ENCODE measurements at regions not wholly inside any gene's neighbourhood (a gene's known extent, or its start where the extent isn't known, plus 50 kb on each side); places are given as distances from the start of the nearest gene placed in this dataset.

DNA sequence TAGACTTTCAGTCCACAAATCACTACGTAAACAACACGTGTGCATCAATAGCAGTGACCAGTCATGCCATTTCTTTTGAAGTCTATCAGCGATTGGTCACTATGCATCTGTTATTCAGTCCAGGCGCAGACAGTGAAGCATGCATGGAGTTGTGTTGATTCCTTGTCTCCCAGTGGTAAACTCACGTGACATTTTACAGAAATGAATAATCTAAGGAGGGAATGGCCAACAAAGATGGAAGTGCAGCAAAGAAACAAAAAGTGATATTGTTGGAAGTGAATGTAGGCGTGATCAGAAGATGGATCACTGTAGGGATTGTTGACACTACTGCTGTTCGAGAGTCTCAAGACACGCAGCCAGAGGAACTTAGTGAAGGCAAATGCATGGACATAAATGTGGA lies 317.8 kb upstream of the MGAT5 start:
- no peak overlapping the region for H3K56ac ChIP-seq (replicated peaks; ENCODE audit: insufficient read length, low read depth, low read length)
- H3K79me2 ChIP-seq (ENCODE audit: control insufficient read depth in 1 of 2, insufficient read depth in 2 of 2, low read length in 2 of 2) = no peaks in the 10 kb centered on the region
- H3K18ac ChIP-seq (ENCODE audit: extremely low read depth, low read length) = no peak overlapping the region
- no peak overlapping the region for H2BK5ac ChIP-seq (ENCODE audit: low read depth, low read length)
- H3K4me3 ChIP-seq (ENCODE audit: extremely low read depth in 1 of 4, insufficient read depth in 2 of 4, low read depth in 3 of 4, low read length in 4 of 4) = no peak overlapping the region
- DNase-seq (ENCODE audit: low read depth in 1 of 2, low spot score in 2 of 2) (no peak), FAIRE-seq (no peak)
- ChIA-PET POLR2A (ENCODE audit: partially characterized antibody) (no interaction called here), CTCF (ENCODE audit: partially characterized antibody) (no interaction called here)
- no peak overlapping the region for H2BK20ac ChIP-seq (ENCODE audit: low read length)
- H2AFZ ChIP-seq (ENCODE audit: low read length) = 0 out of 2 replicates have a peak overlapping the region, but pooled peaks have one; percentile 22
- H3K14ac ChIP-seq (ENCODE audit: insufficient read length) = no peak overlapping the region
- H3K36me3 ChIP-seq (ENCODE audit: control insufficient read depth in 2 of 4, insufficient read depth in 4 of 4, low read length in 3 of 4) = no peaks in the 10 kb centered on the region
- no peak overlapping the region for H2BK120ac ChIP-seq (replicated peaks; ENCODE audit: low read depth, low read length)
- H2BK15ac ChIP-seq (ENCODE audit: low read length) = no peak overlapping the region
- no peaks in the 10 kb centered on the region for H3K9me3 ChIP-seq (ENCODE audit: insufficient read depth in 2 of 2, low read depth in 1 of 2, low read length in 1 of 2)
- H4K8ac ChIP-seq (ENCODE audit: extremely low read depth, insufficient read depth, low read length) = no peak overlapping the region
- no peak overlapping the region for H3K23ac ChIP-seq (ENCODE audit: insufficient read length)
- no peaks in the 10 kb centered on the region for H3K27me3 ChIP-seq (replicated peaks in 1 of 4; ENCODE audit: control insufficient read depth in 3 of 4, extremely low read depth in 1 of 4, insufficient read depth in 3 of 4, low read length in 3 of 4)
- H3K27ac ChIP-seq (ENCODE audit: low read depth, low read length) = no peak overlapping the region
- no peaks in the 10 kb centered on the region for H3K23me2 ChIP-seq (ENCODE audit: low read depth, low read length)
- no peak overlapping the region for H2BK12ac ChIP-seq (ENCODE audit: low read depth, low read length)
- H4K20me1 ChIP-seq (replicated peaks in 1 of 2; ENCODE audit: control insufficient read depth in 1 of 2, insufficient read depth in 2 of 2, low read length in 2 of 2) = no peaks in the 10 kb centered on the region
- H4K5ac ChIP-seq (ENCODE audit: insufficient read length, low read depth, low read length) = no peak overlapping the region
- no peak overlapping the region for H2AK5ac ChIP-seq (ENCODE audit: low read depth, low read length)
- no peaks in the 10 kb centered on the region for H3K79me1 ChIP-seq (ENCODE audit: low read depth, low read length)
- H4K91ac ChIP-seq (replicated peaks; ENCODE audit: insufficient read length, low read length) = no peak overlapping the region
- no peak overlapping the region for H3K4me2 ChIP-seq (ENCODE audit: insufficient read depth in 1 of 2, low read depth in 2 of 2, low read length in 2 of 2)
- H3K9ac ChIP-seq (replicated peaks in 1 of 4; ENCODE audit: extremely low read depth in 1 of 4, low read depth in 3 of 4, low read length in 3 of 4) = no peak overlapping the region
- H3K4me1 ChIP-seq (replicated peaks in 1 of 4; ENCODE audit: control insufficient read depth in 3 of 4, insufficient read depth in 4 of 4, low read length in 3 of 4) = no peaks in the 10 kb centered on the region
- H3K4ac ChIP-seq (replicated peaks; ENCODE audit: insufficient read length, low read depth, low read length) = no peak overlapping the region
- 92% methylated on average over 8 of the region's 8 CpGs; no CpG with 5 or more reads in 1 of the 2 experiments for WGBS, 2 experiments (ENCODE audit: extremely low coverage in 1 of 2, insufficient coverage in 1 of 2, insufficient read length in 1 of 2, insufficient replicate concordance in 2 of 2, low coverage in 1 of 2, low lambda C conversion rate in 2 of 2, missing lambda C conversion rate in 1 of 2)
- TF ChIP-seq TCF12 (IDR thresholded peaks at IDR 0.05; ENCODE audit: low read depth, low read length) = no peak

Measured in H1 (cell line).